ENCODE measurements at regions not wholly inside any gene's neighbourhood (a gene's known extent, or its start where the extent isn't known, plus 50 kb on each side); places are given as distances from the start of the nearest gene placed in this dataset.
"Not testable (repeated sequence)": the region's sequence is repeated elsewhere in the genome, so short reads cannot be mapped to it uniquely, and the experiment has no call there.

GRCh38 chr7:145919712-145920111, 196.9 kb upstream of the CNTNAP2 start:
- DNase-seq, result no peak

- no peak for DNase-seq
Observed at GRCh38 chr7:145916776-145917175, 199.8 kb upstream of the CNTNAP2 start.

- no peak for DNase-seq
Observed at GRCh38 chr7:145915679-145916078, 200.9 kb upstream of the CNTNAP2 start.

- no peak for DNase-seq
Observed at GRCh38 chr7:145909991-145910513, 206.5 kb upstream of the CNTNAP2 start.

- no peak for DNase-seq
Observed at GRCh38 chr7:145903658-145904057, 212.9 kb upstream of the CNTNAP2 start.

- no peak for DNase-seq
Observed at GRCh38 chr7:145902123-145902522, 214.5 kb upstream of the CNTNAP2 start.

- DNase-seq, result no peak
Observed at GRCh38 chr7:145899938-145900337, 216.7 kb upstream of the CNTNAP2 start.

- no peak for DNase-seq
Observed at GRCh38 chr7:145893925-145894535, 222.6 kb upstream of the CNTNAP2 start.

GRCh38 chr7:145884716-145885514, 231.7 kb upstream of the CNTNAP2 start:
- DNase-seq, result no peak

GRCh38 chr7:145876376-145876775, 240.2 kb upstream of the CNTNAP2 start:
- no peak for DNase-seq

GRCh38 chr7:145875267-145875666, 241.3 kb upstream of the CNTNAP2 start:
- no peak for DNase-seq

- no peak for DNase-seq
Observed at GRCh38 chr7:145868935-145869334, 247.7 kb upstream of the CNTNAP2 start.

GRCh38 chr7:145862212-145862611, 254.4 kb upstream of the CNTNAP2 start:
- DNase-seq, result no peak

GRCh38 chr7:145860809-145861208, 255.8 kb upstream of the CNTNAP2 start:
- DNase-seq, result no peak

- DNase-seq, result no peak
Observed at GRCh38 chr7:145850636-145851035, 266.0 kb upstream of the CNTNAP2 start.

GRCh38 chr7:145848691-145849090, 267.9 kb upstream of the CNTNAP2 start:
- DNase-seq, result no peak

- no peak for DNase-seq
Observed at GRCh38 chr7:145845345-145845744, 271.3 kb upstream of the CNTNAP2 start.

GRCh38 chr7:145839814-145840213, 276.8 kb upstream of the CNTNAP2 start:
- no peak for DNase-seq

GRCh38 chr7:145831616-145832206, 284.9 kb upstream of the CNTNAP2 start:
- DNase-seq, result no peak

GRCh38 chr7:145817687-145818086, 298.9 kb upstream of the CNTNAP2 start:
- no peak for DNase-seq

- no peak for DNase-seq
Observed at GRCh38 chr7:145812218-145812617, 304.4 kb upstream of the CNTNAP2 start.

GRCh38 chr7:145805496-145805895, 311.1 kb upstream of the CNTNAP2 start:
- not testable (repeated sequence) for DNase-seq

GRCh38 chr7:145797507-145797906, 319.1 kb upstream of the CNTNAP2 start:
- peak in 1 of 5 experiments; percentile 25 for DNase-seq

GRCh38 chr7:145795132-145795531, 321.5 kb upstream of the CNTNAP2 start:
- DNase-seq, result no peak

Data from T-helper 2 cell (primary cell).